Natural killer cell treated with Interleukin-12 subunit alpha and Interleukin-12 subunit beta and Interleukin-15 and Interleukin-18, amount 100 ng/mL, for 72 hours (primary cell): ENCODE measurements at regions not wholly inside any gene's neighbourhood (a gene's known extent, or its start where the extent isn't known, plus 50 kb on each side); places are given as distances from the start of the nearest gene placed in this dataset.

Experiments used
- ATAC-seq, 2 donors: fragments of 150-1000 bp; cut with Tn5 transposase in 1 of 2; sonication (Bioruptor Pico), chemical (Tn5 transposase) in 1 of 2; 2 replicates each; pipeline ENCODE4 v1.10.0; 2021
- DNase-seq: peaks from one replicate; pipeline ENCODE4 v3.0.0; 2022; ENCODE audit warnings: low spot score
- H3K27ac Mint-ChIP-seq, 2 donors: 1 replicate in 1 of 2; 2 replicates in 1 of 2; pipeline ENCODE4 v1.8.0; 2022; ENCODE audit warnings: mixed read lengths in 2 of 2, mild to moderate bottlenecking in 1 of 2, moderate library complexity in 1 of 2
- H3K27me3 Mint-ChIP-seq, 2 donors: 1 replicate in 1 of 2; 2 replicates in 1 of 2; pipeline ENCODE4 v1.8.0; 2022; ENCODE audit warnings: mixed read lengths in 2 of 2
- H3K36me3 Mint-ChIP-seq: one replicate; pipeline ENCODE4 v1.8.0; 2022; ENCODE audit warnings: mixed read lengths
- H3K4me1 Mint-ChIP-seq, 2 donors: 1 replicate in 1 of 2; 2 replicates in 1 of 2; pipeline ENCODE4 v1.8.0; 2022; ENCODE audit warnings: low read depth in 2 of 2, mixed read lengths in 2 of 2, mild to moderate bottlenecking in 1 of 2
- H3K4me3 Mint-ChIP-seq: one replicate; pipeline ENCODE4 v1.8.0; 2022; ENCODE audit warnings: mixed read lengths
- H3K9me3 Mint-ChIP-seq: 2 replicates; pipeline ENCODE4 v1.8.0; 2022; ENCODE audit warnings: mixed read lengths

DNA sequence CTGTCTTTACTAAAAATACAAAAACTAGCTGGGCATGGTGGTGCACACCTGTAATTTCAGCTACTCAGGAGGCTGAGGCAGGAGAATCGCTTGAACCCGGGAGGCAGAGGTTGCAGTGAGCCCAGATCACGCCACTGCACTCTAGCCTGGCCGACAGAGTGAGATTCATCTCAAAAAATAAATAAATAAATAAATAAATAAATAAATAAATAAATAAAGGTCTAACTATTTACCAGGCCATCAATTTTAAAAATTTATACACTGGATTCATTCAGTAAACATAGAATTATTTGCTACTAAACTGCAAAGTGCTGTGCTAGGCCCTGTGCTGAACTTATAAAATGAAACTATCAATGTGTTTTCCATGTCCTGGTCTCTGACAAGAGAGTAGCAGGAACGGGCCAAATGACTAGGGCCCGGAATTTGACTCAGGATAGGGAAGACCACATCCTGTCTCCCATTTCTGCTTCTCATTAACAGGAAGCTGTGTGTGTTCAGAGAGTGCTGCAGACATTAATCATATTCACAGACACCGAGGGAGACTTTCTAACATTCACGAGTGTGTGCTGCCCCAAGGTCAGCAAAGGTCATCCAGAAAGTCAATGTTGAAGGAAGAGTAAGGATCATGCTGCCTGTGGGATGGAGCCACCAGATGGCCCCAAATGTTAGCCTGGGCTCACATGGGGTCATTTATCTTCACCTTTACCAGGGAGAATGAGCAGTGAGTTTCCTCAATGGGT lies 95.8 kb downstream of the SPP2 start:
- no peaks in the 10 kb centered on the region for H3K27me3 Mint-ChIP-seq
- no peak for ATAC-seq
- DNase-seq = no peak
- H3K36me3 Mint-ChIP-seq = no peaks in the 10 kb centered on the region
- H3K4me1 Mint-ChIP-seq = peaks cover 6 to 17% of the 10 kb centered on the region in 2 donors
- no peaks in the 10 kb centered on the region for H3K9me3 Mint-ChIP-seq
- peak overlapping the region; percentile 39 to 63 for H3K27ac Mint-ChIP-seq
- peak overlapping the region; percentile 18 for H3K4me3 Mint-ChIP-seq

GRCh38 chr2:234145511-234145910 lies 95.0 kb downstream of the SPP2 start:
- no peaks in the 10 kb centered on the region for H3K9me3 Mint-ChIP-seq
- peaks cover 6 to 17% of the 10 kb centered on the region in 2 donors for H3K4me1 Mint-ChIP-seq
- ATAC-seq (no peak), DNase-seq (no peak)
- no peaks in the 10 kb centered on the region for H3K27me3 Mint-ChIP-seq
- no peak overlapping the region for H3K4me3 Mint-ChIP-seq
- no peaks in the 10 kb centered on the region for H3K36me3 Mint-ChIP-seq
- no peak overlapping the region for H3K27ac Mint-ChIP-seq

- DNase-seq = no peak
- peaks cover 6 to 17% of the 10 kb centered on the region in 2 donors for H3K4me1 Mint-ChIP-seq
- H3K9me3 Mint-ChIP-seq = no peaks in the 10 kb centered on the region
- H3K4me3 Mint-ChIP-seq = no peak overlapping the region
- H3K27me3 Mint-ChIP-seq = no peaks in the 10 kb centered on the region
- no peak for ATAC-seq
- no peaks in the 10 kb centered on the region for H3K36me3 Mint-ChIP-seq
- no peak overlapping the region for H3K27ac Mint-ChIP-seq
Measured at GRCh38 chr2:234145057-234145456, 94.6 kb downstream of the SPP2 start.

DNA sequence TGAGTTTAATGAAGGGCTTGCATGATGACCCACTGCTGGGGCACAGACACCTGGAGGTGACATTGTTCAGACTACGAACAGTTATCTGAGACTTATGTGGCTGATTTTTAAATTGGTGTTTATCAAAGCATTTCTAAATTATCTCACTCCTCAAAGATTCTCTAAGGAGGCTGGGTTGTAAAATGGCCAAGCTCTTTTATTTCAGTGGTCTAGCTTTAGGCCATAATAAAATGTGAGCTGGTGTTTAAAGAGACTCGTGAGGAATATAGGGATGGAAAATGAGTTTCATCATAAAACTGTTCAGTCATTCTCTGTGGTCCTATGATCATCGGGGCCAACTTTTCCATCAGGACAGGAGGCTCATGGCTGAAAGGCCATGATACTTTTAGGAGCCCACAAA lies 93.4 kb downstream of the SPP2 start:
- no peaks in the 10 kb centered on the region for H3K36me3 Mint-ChIP-seq
- DNase-seq (no peak), ATAC-seq (no peak)
- H3K27ac Mint-ChIP-seq = peak overlapping the region in 1 of 2 donors; percentile 18
- H3K4me1 Mint-ChIP-seq = peaks cover 6 to 17% of the 10 kb centered on the region in 2 donors
- no peaks in the 10 kb centered on the region for H3K27me3 Mint-ChIP-seq
- H3K4me3 Mint-ChIP-seq = no peak overlapping the region
- no peaks in the 10 kb centered on the region for H3K9me3 Mint-ChIP-seq

DNA sequence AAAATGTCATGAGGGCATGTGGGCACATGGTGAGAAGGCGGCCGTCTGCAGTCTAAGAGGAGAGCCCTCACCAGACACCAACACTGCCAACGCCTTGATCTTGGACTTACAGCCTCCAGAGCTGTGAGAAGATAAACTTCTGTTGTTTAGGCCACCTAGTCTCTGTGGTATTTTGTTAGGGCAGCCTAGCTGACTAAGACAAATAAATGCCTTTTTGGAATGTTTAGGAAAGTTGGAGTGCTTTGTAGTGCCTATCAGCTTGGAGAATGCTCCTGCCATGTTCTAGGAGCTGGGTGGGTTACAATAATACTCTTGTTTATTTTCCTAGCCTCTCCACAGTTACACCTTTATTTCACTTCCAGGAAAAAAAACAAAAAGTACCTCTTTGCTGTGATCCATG lies 92.0 kb downstream of the SPP2 start:
- H3K4me1 Mint-ChIP-seq = peaks cover 7 to 16% of the 10 kb centered on the region in 2 donors

GRCh38 chr2:234139755-234140154 lies 89.3 kb downstream of the SPP2 start:
- ATAC-seq (no peak), DNase-seq (no peak)
- no peak overlapping the region for H3K27ac Mint-ChIP-seq
- no peaks in the 10 kb centered on the region for H3K36me3 Mint-ChIP-seq
- no peak overlapping the region for H3K4me3 Mint-ChIP-seq
- H3K27me3 Mint-ChIP-seq = no peaks in the 10 kb centered on the region
- peaks cover 25% of the 10 kb centered on the region in 2 donors for H3K4me1 Mint-ChIP-seq
- H3K9me3 Mint-ChIP-seq = no peaks in the 10 kb centered on the region

More for the DNA sequence above, 92.0 kb downstream of the SPP2 start:
- ATAC-seq (no peak), DNase-seq (no peak)
- H3K9me3 Mint-ChIP-seq = no peaks in the 10 kb centered on the region
- H3K4me3 Mint-ChIP-seq = no peak overlapping the region
- H3K27me3 Mint-ChIP-seq = no peaks in the 10 kb centered on the region
- no peaks in the 10 kb centered on the region for H3K36me3 Mint-ChIP-seq
- no peak overlapping the region for H3K27ac Mint-ChIP-seq

- no peak for ATAC-seq
- no peaks in the 10 kb centered on the region for H3K36me3 Mint-ChIP-seq
- no peaks in the 10 kb centered on the region for H3K9me3 Mint-ChIP-seq
- no peak overlapping the region for H3K4me3 Mint-ChIP-seq
- H3K27me3 Mint-ChIP-seq = no peaks in the 10 kb centered on the region
- peaks cover 25% of the 10 kb centered on the region in 2 donors for H3K4me1 Mint-ChIP-seq
- no peak for DNase-seq
- peak overlapping the region in 1 of 2 donors; percentile 35 for H3K27ac Mint-ChIP-seq
Measured at GRCh38 chr2:234138836-234139235, 88.3 kb downstream of the SPP2 start.

- no peaks in the 10 kb centered on the region for H3K36me3 Mint-ChIP-seq
- DNase-seq = no peak
- no peak for ATAC-seq
Measured at GRCh38 chr2:234137400-234138014, 87.0 kb downstream of the SPP2 start.

GRCh38 chr2:234136461-234136860 lies 86.0 kb downstream of the SPP2 start:
- Mint-ChIP-seq H3K4me1 (peaks cover 21 to 28% of the 10 kb centered on the region in 2 donors), H3K4me3 (no peak overlapping the region), H3K27ac (peak overlapping the region; percentile 74 to 78), H3K27me3 (peaks cover 0 to 2% of the 10 kb centered on the region in 2 donors), H3K36me3 (no peaks in the 10 kb centered on the region), H3K9me3 (no peaks in the 10 kb centered on the region)
- no peak for DNase-seq
- no peak for ATAC-seq

More at GRCh38 chr2:234137400-234138014, 87.0 kb downstream of the SPP2 start:
- no peaks in the 10 kb centered on the region for H3K27me3 Mint-ChIP-seq
- no peak overlapping the region for H3K4me3 Mint-ChIP-seq
- H3K4me1 Mint-ChIP-seq = peaks cover 23 to 25% of the 10 kb centered on the region in 2 donors
- H3K9me3 Mint-ChIP-seq = no peaks in the 10 kb centered on the region
- H3K27ac Mint-ChIP-seq = peak overlapping the region; percentile 74 to 78

GRCh38 chr2:234135750-234136221 lies 85.3 kb downstream of the SPP2 start:
- H3K4me1 Mint-ChIP-seq = peaks cover 25 to 34% of the 10 kb centered on the region in 2 donors
- H3K4me3 Mint-ChIP-seq = peak overlapping the region; percentile 66
- no peaks in the 10 kb centered on the region for H3K9me3 Mint-ChIP-seq
- H3K36me3 Mint-ChIP-seq = no peaks in the 10 kb centered on the region
- DNase-seq (peak; percentile 69), ATAC-seq (peak; percentile 83 to 86)
- H3K27me3 Mint-ChIP-seq = peaks cover 0 to 3% of the 10 kb centered on the region in 2 donors
- peak overlapping the region; percentile 74 to 78 for H3K27ac Mint-ChIP-seq

DNA sequence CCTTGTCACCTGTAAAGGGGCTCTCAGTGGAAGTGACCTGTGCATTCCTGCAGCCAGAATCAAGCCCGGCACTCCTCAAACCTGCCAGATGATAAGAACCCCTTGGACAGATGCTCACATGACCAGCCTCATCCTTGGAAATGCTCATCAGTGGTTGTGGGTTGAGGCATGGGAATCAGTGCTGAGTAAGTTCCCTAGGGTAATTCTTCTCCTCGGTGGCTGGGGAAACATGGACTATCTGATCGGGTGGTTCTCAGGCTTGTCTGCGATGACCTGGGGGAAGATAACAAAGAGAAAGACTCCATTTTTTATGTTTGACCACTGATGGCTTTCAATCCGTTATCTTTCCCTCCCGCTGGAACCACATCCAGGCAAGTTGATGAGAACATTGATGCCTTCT lies 84.0 kb downstream of the SPP2 start:
- DNase-seq (no peak), ATAC-seq (no peak)
- H3K4me3 Mint-ChIP-seq = no peak overlapping the region
- H3K4me1 Mint-ChIP-seq = peaks cover 28 to 35% of the 10 kb centered on the region in 2 donors
- H3K36me3 Mint-ChIP-seq = no peaks in the 10 kb centered on the region
- H3K27ac Mint-ChIP-seq = no peak overlapping the region
- H3K9me3 Mint-ChIP-seq = no peaks in the 10 kb centered on the region
- peaks cover 0 to 6% of the 10 kb centered on the region in 2 donors for H3K27me3 Mint-ChIP-seq

DNA sequence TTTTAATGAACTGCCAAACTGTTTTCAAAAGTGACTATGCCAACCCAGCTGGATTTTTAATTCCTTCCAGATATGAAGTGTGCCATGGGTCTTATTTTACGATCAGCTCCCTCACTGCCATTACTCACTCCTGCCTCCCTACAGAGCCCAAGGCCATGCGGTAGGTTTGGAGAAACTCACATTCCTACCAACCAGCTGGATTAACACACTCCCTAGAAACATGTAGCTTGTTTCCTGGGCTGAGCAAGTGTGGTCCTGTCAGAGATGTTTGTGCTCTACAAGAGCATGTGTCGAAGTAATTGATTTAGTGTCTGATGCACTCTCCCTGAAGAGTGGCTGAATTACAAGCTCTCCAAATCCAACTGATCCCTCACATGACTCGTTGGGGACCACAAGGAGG lies 82.5 kb downstream of the SPP2 start:
- H3K36me3 Mint-ChIP-seq = no peaks in the 10 kb centered on the region
- ATAC-seq (no peak), DNase-seq (no peak)
- H3K4me1 Mint-ChIP-seq = peaks cover 33 to 47% of the 10 kb centered on the region in 2 donors
- no peak overlapping the region for H3K27ac Mint-ChIP-seq
- peaks cover 0 to 6% of the 10 kb centered on the region in 2 donors for H3K27me3 Mint-ChIP-seq
- no peak overlapping the region for H3K4me3 Mint-ChIP-seq
- H3K9me3 Mint-ChIP-seq = no peaks in the 10 kb centered on the region

DNA sequence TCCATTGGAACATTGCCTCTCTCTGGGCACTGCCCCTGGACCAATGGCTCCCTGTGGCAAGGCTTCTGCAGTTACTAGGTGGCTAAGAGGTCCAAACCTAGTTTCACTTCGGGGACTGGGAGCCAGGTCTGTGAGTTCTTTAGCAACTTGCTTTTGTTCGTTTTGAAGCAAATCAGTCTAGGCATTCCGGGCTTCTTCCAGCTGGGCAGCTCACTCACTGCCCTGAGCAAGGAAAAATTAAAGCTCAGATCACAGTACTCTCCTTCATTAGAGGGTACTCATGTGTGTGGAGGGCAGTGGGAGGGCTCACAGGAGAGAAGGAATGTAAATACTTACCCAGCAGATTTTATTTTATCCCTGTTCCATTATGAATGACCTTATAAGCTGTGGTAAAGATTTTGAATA lies 80.3 kb downstream of the SPP2 start:
- no peaks in the 10 kb centered on the region for H3K9me3 Mint-ChIP-seq
- peaks cover 24 to 33% of the 10 kb centered on the region in 2 donors for H3K4me1 Mint-ChIP-seq
- peaks cover 0 to 6% of the 10 kb centered on the region in 2 donors for H3K27me3 Mint-ChIP-seq
- DNase-seq (no peak), ATAC-seq (no peak)
- no peak overlapping the region for H3K27ac Mint-ChIP-seq
- no peaks in the 10 kb centered on the region for H3K36me3 Mint-ChIP-seq
- no peak overlapping the region for H3K4me3 Mint-ChIP-seq

GRCh38 chr2:234128606-234129005 lies 78.1 kb downstream of the SPP2 start:
- H3K4me3 Mint-ChIP-seq = no peak overlapping the region

More at GRCh38 chr2:234128606-234129005, 78.1 kb downstream of the SPP2 start:
- no peaks in the 10 kb centered on the region for H3K36me3 Mint-ChIP-seq
- ATAC-seq (no peak), DNase-seq (no peak)
- no peaks in the 10 kb centered on the region for H3K9me3 Mint-ChIP-seq
- peaks cover 20 to 27% of the 10 kb centered on the region in 2 donors for H3K4me1 Mint-ChIP-seq
- H3K27ac Mint-ChIP-seq = peak overlapping the region in 1 of 2 donors; percentile 74
- H3K27me3 Mint-ChIP-seq = peaks cover 0 to 11% of the 10 kb centered on the region in 2 donors
